HG03196 (cell line): ENCODE measurements at regions not wholly inside any gene's neighbourhood (a gene's known extent, or its start where the extent isn't known, plus 50 kb on each side); places are given as distances from the start of the nearest gene placed in this dataset.

Source experiments
- ATAC-seq: cut with Tn5 transposase; IDR thresholded peaks from one replicate; pipeline ENCODE4 v1.9.1; 2021; ENCODE audit not compliant: unreplicated experiment

DNA sequence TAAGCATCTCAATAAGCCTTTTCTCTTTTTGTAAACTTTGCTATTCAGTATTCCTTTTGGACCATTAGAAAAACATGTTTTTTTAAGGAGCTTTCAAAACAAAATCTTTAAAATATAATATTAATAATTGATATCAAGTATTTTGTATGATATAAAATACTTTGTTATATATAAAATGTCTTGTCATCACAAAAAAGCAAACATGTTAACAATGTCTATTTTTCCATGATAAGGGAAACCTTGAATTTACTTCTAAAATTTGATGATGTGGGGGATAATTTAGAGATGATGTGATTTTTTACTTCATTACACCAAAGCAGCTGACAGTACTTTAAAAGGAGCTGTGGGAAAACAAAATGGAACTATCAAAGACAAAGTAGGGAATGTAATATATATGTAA is 887.7 kb downstream of the SI start:
- ATAC-seq: no peak

DNA sequence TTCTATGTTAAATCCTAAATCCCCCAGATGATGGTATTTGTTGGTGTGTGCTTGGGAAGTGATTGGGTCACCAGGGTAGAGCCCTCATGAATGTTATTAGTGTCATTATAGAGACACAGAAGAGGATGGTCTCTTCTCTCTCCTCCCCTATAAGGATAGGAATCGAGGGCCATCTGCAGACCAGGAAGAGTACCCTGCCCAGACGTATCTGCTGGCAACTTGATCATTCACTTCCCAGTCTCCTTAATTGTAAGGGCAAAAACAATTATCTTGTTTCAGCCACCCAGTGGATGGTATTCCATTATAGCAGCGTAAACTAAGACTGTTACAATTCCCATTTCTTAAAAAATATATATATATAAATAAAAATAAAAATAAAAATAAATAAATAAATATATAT is 892.2 kb downstream of the SI start:
- ATAC-seq: no peak

DNA sequence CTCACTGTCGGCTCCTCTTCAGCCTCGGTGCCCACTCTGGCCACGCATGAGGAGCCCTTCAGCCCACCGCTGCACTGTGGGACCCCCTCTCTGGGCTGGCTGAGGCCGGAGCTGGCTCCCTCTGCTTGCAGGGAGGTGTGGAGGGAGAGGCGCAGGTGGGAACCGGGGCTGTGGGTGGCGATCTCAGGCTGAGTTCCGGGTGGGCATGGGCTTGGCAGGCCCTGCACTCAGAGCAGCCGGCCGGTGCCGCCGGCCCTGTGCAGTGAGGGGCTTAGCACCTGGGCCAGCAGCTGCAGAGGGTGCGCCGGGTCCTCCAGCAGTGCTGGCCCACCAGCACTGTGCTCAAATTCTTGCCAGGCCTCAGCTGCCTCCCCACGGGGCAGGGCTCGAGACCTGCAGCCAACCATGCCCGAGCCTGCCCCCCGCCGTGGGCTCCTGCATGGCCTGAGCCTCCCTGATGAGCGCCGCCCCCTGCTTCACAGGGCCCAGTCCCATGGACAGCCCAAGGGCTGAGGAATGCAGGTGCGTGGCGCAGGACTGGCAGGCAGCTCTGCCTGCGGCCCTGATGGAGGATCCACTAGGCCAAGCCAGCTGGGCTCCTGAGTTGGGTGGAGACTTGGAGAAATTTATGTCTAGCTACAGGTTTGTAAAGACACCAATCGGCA is 899.1 kb downstream of the SI start:
- no peak for ATAC-seq

DNA sequence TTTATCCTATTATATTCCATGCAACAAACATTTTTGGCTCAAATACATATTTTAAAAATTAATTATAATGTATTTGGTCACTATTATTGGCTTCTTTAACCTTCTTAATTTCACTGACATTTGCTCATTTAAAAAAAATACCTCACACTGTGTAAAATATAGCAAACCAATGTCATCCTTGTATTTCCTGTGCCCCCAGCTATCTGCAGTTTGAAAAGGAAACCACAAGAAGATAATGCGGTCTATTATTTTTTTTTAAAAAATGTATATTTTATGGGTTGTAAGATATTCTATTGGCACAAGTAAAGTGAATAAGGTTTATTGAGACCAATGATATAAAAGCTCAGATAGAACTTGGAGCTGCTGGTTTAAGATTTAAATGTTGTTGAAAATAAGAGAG is 904.2 kb downstream of the SI start:
- ATAC-seq: no peak

DNA sequence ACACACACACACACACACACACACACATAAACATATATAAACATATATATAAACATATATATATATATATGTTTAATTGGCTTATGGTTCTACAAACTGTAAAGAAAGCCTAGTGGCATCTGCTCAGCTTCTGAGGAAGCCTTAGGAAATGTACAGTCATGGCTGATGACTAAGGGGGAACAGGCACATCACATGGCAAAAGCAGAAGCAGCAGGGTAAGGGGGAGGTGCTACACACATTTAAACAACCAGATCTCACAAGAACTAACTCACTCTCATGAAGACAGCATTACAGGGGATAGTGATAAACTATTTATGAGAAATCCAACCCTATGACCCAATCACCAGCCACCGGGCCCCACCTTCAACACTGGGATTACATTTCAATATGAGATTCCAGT is 922.9 kb downstream of the SI start:
- ATAC-seq: no peak

DNA sequence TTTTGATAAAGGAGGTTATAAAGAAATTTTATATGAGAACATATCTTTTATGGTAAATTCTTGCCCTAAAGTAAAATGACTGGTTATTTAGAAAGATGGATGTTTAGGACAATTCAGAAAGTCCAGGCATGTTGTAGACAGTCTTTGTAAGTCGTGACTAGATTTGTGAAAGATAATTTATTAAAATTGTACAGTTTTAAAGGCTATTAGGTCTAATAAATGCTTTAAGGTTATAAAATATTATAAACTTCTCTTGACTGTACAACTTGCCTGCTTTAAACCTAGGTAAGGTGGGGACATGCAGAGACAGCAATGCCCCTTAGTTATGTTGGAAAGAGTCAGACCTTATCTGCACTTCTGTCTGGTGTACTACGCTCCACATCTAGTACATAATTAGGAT is 933.5 kb downstream of the SI start:
- no peak for ATAC-seq

DNA sequence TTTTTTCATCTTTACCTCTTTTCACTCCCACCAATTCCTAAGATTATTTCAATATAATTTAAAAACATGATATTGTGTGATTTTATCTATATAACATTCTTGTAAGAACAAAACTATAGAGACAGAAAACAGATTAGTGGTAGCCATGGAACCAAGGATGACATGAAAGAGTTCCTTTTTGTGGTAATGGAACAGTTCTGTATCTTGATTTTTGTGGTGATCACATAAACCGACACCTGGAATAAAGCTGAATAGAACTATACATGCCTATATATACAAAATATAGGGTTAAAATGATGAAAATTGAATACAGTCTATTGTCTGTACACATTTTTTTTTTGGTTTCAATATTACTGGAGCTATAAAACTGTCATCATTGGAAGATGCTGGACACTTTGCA is 945.4 kb downstream of the SI start:
- no peak for ATAC-seq

DNA sequence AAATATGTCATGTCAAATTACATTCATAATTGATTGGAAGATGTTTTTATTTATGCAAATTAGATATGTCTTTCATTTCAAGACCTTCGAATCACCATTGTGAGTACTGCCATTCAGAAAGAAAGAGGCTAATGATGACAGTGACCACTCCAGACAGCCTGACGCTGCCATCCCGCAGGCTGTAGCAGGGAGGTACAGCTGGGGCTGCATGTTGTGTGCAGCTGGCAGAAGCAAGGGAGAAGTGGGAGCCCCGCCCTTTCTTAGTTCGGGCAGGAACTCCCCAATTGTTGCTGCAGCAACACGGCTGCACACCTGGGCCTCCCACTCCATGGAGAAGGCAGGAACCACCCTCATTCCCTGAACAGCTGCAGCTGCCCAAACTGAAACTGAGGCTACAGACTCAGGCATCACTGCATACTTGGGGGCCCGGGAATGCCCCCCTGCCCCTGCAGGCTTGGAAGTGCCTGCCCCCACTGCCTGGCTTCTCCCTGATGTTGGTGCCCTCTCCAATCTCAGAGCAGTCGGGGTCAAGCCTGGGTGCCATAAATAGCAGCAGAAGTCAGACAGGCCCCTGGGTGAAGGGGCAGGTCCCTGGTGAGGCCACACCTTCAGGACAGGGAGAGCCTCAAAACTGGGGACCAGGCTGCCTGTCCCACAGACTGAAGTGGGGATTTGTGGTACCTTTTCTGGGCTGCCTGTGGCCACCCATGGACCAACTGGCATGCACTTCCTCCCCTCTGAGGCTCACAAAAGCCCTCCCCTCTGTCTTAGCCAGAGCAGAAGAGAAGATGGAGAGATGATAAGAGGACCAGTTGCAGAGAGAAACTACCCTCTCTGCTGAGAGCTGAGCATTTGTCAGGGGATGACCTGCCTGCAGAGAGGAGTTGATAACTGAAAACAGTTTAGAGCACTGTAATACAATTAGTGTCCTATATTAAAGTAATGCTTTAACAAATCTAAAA is 964.6 kb downstream of the SI start:
- ATAC-seq: no peak

DNA sequence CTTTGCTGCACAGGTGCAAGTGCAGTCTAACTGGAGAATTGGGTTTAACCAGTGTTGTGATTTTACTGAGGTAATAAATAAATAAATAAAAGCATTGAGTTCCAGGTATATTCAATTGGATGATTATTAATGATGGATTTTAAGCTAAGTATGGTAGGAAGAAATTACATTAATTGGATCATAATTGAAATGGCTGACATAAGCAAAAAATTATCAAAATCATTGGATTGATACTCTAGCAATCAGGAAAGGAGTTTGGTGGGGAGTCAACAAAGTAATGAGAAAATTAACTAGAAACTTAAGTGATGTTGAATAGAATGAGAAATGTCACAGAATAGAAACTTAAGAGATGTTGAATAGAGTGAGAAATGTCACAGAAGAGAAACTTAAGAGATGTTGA is 981.9 kb downstream of the SI start:
- ATAC-seq: no peak

DNA sequence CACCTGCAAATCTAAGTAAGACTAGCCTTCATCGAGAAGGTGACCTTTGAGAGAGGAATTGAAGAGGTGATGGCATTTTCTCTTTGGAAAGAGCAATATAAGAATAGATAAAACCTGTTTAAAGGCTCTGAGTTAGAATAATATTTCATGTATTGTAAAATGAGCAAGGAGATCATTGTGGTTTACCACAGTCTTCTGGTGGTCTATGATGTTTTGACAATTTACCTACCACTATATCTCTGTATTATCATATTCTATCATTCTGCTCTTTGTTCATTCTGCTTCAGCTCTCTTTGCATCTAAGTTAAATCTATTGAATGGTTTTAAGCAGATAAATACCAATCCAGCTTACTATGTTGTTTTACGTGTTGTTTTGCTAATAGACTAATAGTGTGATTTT is 982.3 kb downstream of the SI start:
- no peak for ATAC-seq

DNA sequence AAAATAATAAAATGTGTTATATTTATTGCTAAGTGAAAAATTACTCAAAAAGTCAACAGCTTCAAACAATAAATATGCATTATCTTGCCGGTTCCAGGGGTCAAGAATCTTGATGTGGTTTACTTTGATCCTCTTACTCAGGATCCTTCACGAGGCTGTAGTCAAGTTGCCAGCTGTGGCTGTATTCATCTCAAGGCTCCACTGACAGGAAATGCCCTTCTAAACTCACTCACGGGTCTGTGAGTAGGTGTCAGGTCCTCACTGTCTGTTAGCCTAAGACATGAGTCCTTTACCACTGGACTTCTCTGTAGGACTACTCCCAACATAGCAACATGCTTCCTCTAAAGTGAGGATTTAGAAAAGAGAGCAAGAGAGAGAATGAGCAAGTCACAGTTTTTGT is 983.0 kb downstream of the SI start:
- ATAC-seq: no peak

DNA sequence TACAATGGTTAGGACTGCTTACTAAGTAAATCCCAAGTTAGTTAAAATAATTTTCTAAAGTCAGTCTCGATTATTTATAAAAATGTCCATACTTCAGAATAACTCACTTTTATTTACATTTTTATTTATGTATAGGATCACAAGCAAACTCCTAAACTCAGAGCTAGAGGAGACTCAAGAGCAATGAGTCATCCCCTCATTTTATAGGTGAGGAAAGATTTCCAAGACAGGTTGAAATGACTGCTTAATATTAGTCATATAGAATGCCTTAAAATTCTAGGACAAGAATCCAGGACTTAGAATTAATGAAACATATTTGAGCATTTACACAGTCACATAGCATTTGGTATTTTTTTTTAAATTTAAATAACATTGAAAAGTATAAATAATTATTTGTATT is 983.8 kb downstream of the SI start:
- no peak for ATAC-seq

DNA sequence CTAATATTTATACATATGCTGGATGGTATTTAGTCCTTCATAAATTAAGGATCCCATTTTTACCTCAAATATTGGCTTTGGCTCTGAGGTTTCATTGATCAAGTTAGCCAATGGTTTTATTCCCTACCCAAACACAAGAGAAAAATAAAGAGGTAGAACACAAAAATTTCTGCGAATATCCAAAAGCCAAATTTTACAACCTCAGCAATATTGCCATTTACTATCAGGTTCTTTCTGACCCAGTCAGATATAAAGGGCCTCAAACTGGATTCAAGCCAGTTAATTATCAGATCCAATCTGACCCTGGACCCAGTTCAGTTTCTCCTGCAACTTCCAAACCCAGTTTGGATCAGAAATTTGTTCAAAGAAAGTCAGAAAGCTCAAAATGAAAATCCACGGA is 998.1 kb downstream of the SI start:
- no peak for ATAC-seq

DNA sequence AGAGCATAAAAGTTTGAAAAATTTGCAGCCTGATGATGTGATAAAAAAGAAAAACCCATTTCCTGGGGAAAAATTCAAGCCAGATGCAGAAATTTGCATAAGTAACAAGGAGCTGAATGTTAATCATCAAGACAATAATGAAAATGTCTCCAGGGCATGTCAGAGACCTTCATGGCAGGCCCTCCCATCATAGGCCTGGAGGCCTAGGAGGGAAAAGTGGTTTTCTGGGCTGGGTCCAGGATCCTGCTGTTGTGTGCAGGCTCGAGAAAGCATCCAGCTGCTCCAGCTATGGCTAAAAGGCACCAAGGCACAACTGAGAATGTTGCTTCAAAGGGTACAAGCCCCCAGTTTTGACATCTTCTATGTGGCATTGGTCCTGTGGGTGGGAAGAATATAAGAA is 1014.0 kb downstream of the SI start:
- ATAC-seq: no peak

DNA sequence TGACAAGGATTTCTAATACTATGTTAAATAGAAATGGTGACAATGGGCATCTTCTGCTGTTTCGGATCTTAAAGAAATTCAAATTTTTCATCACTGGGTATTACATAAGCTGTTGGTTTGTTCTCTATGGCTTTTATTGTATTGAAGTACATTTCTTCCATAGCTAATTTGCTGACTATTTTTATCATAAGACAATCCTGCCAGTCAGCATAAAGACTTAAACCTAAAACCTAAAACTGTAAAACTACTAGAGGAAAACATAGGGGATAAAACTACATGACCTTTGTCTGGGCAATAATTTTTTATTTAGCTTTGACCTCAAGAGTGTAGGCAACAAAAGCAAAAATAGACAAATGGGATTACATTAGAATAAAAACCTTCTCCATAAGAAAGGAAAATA is 1017.4 kb downstream of the SI start:
- ATAC-seq: no peak

DNA sequence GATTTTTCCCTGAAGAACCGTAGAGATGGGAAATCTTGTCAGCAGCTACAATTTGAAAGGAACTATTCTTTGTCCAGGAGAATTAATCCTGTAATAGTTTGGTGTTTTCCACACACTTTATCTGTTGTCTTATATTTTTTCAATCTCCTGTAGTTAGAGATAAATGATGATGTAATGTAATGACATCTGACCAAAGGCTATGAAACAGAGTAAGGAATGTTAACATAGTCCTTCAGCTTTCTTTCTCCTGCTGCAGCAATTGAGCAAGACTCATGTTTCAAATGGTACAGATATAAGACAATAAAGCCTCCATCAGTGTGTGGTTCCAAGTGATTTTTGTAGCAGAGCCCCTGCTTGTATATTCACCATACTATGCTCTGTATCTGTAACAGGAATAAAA is 1028.4 kb downstream of the SI start:
- no peak for ATAC-seq

DNA sequence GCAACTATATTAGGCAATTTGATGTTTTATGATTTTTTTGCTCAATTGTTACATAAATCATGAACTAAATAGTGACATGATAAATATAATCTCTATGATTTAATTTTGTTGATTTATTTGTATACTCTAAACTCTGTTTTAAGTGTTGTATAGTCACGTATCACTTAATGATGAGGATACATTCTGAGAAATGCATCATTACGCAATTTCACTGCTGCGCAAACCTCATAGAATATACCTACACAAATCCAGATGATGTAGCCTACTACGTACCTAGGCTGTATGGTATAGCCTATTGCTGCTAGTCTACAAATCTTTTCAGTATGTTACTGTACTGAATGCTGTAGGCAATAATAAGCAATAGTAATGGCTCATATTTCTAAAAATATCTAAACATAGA is 1029.8 kb downstream of the SI start:
- ATAC-seq: no peak

DNA sequence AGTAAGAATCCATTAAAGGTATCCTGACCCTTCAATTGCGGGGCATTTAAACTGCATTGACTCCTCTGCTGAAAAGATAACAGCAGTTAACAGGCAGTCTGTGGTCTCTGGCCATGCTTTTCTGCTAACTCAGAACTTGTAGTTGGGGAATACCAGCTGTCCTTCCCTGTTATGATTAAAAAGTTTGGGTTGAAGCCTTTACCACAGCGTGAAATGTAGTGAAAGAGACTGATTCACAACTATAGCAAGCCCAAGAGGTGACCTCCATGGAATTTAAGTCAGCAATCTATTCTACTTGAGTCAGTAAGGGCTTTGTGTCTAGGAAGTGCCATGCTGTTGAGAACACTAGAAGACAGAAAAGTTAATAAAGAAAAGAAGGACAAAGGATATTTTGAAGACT is 1037.3 kb downstream of the SI start:
- ATAC-seq: no peak

DNA sequence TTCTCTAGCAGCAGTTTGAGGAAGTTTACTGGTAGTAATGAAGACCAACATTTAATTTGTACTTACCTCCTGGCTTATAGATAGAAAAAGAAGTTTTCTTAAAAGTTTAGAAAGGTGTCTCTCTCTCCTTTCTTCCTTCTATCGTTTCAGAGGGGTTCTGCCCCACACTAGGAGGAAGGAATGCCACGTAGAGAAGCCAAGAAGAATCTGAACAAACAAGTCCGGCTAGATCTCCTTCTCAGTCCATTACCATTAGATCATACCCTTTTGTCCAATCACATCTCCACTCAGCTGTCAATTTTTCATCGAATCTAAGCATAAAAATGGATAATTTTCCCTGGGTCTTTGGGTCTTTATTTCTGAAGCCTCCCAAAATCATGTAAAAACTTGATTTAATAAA is 1048.1 kb downstream of the SI start:
- ATAC-seq: no peak

DNA sequence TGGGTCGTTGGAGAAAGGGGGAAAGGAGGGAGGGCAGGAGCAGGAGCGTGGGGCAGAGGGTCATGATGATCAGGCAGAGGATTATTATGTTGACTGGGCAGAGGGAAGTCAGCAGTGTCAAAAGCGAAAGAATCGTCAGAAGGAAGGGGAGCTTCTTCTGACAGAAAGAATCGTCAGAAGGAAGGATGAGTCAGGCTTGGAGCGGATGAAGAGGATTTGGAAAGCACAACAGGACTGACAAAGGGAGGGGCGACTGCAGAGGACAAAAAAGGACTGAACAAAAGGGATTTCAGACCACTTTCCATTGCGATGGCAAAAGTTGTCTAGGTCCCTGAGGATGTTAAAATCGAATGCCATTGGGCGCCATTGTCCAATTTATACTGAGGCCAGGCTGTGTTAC is 1053.5 kb downstream of the SI start:
- ATAC-seq: no peak

DNA sequence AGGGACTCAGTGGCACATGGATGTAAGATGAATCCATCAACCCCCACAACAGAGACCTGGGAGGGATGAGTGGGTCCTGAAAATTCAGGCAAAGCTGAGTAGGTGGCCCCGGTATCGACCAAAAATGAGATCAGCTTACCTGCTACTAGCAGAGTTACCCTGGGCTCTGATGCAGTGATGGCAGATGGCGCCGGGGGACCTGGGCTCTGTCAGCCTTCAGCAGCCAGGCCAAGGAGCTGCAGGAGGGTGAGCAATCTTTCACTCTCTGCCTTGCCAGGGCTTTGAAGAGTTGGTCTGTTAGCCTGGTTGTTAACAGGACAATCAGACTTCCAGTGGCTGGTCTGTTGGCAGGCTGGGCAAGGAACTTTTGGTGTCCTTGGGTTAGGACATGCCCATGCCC is 1054.8 kb downstream of the SI start:
- ATAC-seq: no peak

DNA sequence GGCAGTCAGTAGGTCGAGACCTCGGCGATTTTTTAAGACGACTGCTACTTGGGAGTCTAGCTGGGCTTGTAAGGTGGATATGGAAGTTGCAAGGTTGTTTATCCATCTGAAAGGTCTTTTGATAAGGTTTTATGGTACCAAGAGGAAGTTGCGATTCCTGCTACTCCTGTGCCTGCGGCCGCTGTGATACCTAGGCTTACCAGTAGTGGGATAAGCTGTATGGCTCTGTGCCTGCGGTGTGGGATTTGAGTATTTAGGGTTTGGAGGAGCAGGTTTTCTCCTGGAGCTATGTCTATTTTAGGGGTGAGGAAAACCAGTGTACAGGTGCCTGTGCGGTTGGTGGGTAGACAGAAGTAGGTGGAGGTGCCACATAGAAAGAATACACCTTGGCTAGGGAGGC is 1059.8 kb downstream of the SI start:
- no peak for ATAC-seq

DNA sequence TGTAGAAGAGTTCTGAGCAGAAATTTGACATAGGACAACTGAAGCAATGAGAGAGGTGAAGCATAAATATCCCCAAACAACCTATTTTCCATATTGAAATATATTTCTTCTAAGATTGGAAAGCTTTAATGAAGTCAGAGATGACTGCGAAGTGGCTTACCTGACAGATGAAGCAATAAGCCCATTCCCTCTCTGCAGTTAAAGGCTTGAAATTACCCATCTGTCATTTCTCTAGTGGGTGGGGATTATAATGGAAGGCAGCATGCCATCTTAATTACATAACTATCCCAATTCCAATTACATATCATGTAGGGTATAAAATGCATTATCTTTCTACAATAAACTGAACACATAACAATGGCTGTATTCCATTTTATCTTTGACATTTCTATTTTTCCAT is 1070.5 kb downstream of the SI start:
- no peak for ATAC-seq
